ENCODE measurements at regions not wholly inside any gene's neighbourhood (a gene's known extent, or its start where the extent isn't known, plus 50 kb on each side); places are given as distances from the start of the nearest gene placed in this dataset.

GRCh38 chr2:81481994-81482368 lies 1177.4 kb upstream of the LRRTM1 start:
- no peak for TF ChIP-seq CTCF (conservative IDR thresholded peaks at IDR 0.05; ENCODE audit: low read depth, low read length)
- TF ChIP-seq EZH2 (IDR thresholded peaks at IDR 0.05; ENCODE audit: low read length, unreplicated experiment), result no peak
